Stimulated activated memory B cell treated with anti-CD40 and anti-IgM and Interleukin-4, amounts not matched to agents 10 μg/mL and 1 μg/mL and 100 μg/mL, for 72 hours (primary cell): ENCODE measurements at regions not wholly inside any gene's neighbourhood (a gene's known extent, or its start where the extent isn't known, plus 50 kb on each side); places are given as distances from the start of the nearest gene placed in this dataset.
"Not testable (repeated sequence)": the region's sequence is repeated elsewhere in the genome, so short reads cannot be mapped to it uniquely, and the experiment has no call there.

Experiments
- ATAC-seq: fragments of 150-1000 bp; cut with Tn5 transposase; 2 replicates; pipeline ENCODE4 v1.10.0; 2021
- H3K27ac Mint-ChIP-seq: one replicate; pipeline ENCODE4 v1.8.0; 2022; ENCODE audit warnings: mild to moderate bottlenecking, mixed read lengths
- H3K27me3 Mint-ChIP-seq: one replicate; pipeline ENCODE4 v1.8.0; 2022; ENCODE audit warnings: mixed read lengths
- H3K36me3 Mint-ChIP-seq: one replicate; pipeline ENCODE4 v1.8.0; 2022; ENCODE audit warnings: mixed read lengths
- H3K4me1 Mint-ChIP-seq: one replicate; pipeline ENCODE4 v1.8.0; 2022; ENCODE audit warnings: mixed read lengths
- H3K4me3 Mint-ChIP-seq: one replicate; pipeline ENCODE4 v1.8.0; 2022; ENCODE audit warnings: mild to moderate bottlenecking, moderate library complexity, mixed read lengths
- H3K9me3 Mint-ChIP-seq: one replicate; pipeline ENCODE4 v1.8.0; 2022; ENCODE audit warnings: mixed read lengths

DNA sequence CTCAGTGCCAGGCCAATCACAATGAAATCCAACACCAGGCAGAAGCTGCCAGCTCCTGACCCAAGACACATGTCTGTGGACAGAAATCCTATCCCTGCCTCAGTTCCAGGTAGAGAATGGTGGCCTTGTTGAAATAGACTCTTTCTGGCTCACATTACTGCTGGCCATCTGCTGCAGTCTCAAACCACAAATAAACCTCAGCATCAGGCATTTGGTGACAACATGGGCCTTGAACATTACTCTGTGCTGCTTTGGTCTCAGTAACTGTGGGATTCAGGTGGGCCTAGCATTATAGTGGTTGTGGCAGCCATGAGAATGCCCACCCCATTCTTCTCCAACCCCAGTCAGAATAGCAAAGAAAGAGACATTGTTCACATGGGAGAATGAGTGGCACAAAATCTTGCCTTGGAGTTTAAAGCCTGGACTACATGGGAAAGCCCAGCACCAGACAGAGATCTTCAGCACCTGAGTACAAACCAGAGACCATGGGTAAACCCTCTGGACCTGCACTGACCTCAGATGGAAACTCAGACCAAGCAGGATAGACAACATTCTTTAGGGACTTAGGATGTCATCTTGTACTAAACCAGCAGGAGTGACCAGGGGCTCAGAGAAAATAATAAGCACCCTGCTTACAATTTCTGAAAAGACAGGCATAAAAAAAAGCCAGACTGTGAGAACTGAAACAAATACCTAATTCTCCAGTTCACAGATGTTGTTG lies 50.4 kb upstream of the TRAM1L1 start:
- Mint-ChIP-seq H3K36me3 (no peaks in the 10 kb centered on the region), H3K27ac (no peak overlapping the region)
- ATAC-seq: no peak

DNA sequence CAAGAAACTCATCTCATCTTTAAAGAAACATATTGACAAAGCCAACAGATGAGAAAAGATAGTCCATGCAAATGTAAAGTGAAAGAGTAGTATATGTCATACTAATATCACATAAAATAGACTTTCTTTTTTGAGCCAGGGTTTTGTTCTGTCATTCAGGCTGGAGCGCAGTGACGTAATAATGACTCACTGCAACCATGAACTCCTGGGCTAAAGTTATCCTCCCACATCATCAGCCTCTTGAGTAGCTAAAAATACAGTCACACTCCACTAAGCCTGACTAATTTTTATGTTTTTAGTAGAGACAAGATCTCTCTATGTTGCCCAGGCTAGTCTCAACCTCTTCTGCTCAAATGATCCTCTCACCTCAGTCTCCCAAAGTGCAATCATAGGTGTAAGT lies 51.8 kb upstream of the TRAM1L1 start:
- Mint-ChIP-seq H3K9me3 (peaks cover 12% of the 10 kb centered on the region), H3K27me3 (no peaks in the 10 kb centered on the region), H3K27ac (no peak overlapping the region), H3K4me1 (no peaks in the 10 kb centered on the region), H3K36me3 (no peaks in the 10 kb centered on the region), H3K4me3 (no peak overlapping the region)
- ATAC-seq: no peak

More for the DNA sequence above, 50.4 kb upstream of the TRAM1L1 start:
- no peaks in the 10 kb centered on the region for H3K27me3 Mint-ChIP-seq
- H3K4me1 Mint-ChIP-seq: no peaks in the 10 kb centered on the region
- H3K9me3 Mint-ChIP-seq: peaks cover 12% of the 10 kb centered on the region
- no peak overlapping the region for H3K4me3 Mint-ChIP-seq

GRCh38 chr4:117138732-117139131 lies 53.4 kb upstream of the TRAM1L1 start:
- H3K4me3 Mint-ChIP-seq: not testable (repeated sequence)

DNA sequence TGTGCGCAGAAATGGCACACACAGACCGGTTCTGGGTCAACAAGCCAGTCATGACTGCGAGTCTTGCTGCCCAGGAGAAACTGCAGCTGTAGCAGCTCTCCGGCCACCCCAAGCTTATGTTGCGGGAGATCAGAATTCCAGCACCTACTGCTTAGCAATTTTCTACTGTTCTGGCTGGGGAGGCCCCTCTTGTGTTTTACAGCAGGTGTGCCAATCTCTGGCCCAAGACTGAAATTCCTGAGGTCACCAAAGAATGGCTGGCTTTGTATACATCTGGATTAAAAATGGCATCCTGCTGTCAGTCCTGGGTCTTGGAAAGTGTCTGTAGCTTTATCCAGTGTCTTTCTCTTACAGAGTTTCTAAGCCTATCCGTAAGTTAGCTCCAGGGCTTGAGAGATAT lies 68.9 kb upstream of the TRAM1L1 start:
- H3K4me1 Mint-ChIP-seq: no peaks in the 10 kb centered on the region
- H3K9me3 Mint-ChIP-seq: peaks cover under 1% of the 10 kb centered on the region
- H3K27me3 Mint-ChIP-seq: no peaks in the 10 kb centered on the region
- no peak for ATAC-seq
- H3K36me3 Mint-ChIP-seq: no peaks in the 10 kb centered on the region
- H3K4me3 Mint-ChIP-seq: no peak overlapping the region
- no peak overlapping the region for H3K27ac Mint-ChIP-seq

More at GRCh38 chr4:117138732-117139131, 53.4 kb upstream of the TRAM1L1 start:
- not testable (repeated sequence) for H3K4me1 Mint-ChIP-seq, ATAC-seq, H3K36me3 Mint-ChIP-seq, H3K27me3 Mint-ChIP-seq, H3K27ac Mint-ChIP-seq
- peaks cover 12% of the 10 kb centered on the region for H3K9me3 Mint-ChIP-seq

- Mint-ChIP-seq H3K9me3 (no peaks in the 10 kb centered on the region), H3K27me3 (no peaks in the 10 kb centered on the region), H3K4me3 (no peak overlapping the region), H3K4me1 (no peaks in the 10 kb centered on the region), H3K27ac (no peak overlapping the region), H3K36me3 (no peaks in the 10 kb centered on the region)
- no peak for ATAC-seq
Measured at GRCh38 chr4:117156806-117157205, 71.4 kb upstream of the TRAM1L1 start.

DNA sequence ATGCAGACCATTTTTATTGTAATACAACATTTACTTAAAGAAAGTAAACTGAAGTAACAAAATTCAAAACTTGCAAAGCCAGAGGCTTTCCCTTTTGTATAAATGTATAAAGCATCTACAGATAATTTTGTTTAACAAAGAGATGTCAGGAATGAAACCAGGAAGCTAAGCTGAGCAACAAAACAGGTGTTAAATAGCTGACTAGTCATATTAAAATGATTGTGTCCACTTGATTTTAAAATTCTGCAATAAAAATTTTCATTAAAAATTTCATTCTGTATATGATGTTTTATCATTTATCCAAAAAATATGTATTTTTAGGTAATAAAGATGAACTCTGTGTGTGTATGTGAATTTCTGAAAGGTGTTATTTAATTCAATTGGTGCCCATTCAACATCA lies 72.0 kb upstream of the TRAM1L1 start:
- no peaks in the 10 kb centered on the region for H3K27me3 Mint-ChIP-seq
- no peak for ATAC-seq
- H3K4me1 Mint-ChIP-seq: no peaks in the 10 kb centered on the region
- no peaks in the 10 kb centered on the region for H3K36me3 Mint-ChIP-seq
- H3K9me3 Mint-ChIP-seq: peaks cover 3% of the 10 kb centered on the region
- H3K4me3 Mint-ChIP-seq: no peak overlapping the region
- no peak overlapping the region for H3K27ac Mint-ChIP-seq

DNA sequence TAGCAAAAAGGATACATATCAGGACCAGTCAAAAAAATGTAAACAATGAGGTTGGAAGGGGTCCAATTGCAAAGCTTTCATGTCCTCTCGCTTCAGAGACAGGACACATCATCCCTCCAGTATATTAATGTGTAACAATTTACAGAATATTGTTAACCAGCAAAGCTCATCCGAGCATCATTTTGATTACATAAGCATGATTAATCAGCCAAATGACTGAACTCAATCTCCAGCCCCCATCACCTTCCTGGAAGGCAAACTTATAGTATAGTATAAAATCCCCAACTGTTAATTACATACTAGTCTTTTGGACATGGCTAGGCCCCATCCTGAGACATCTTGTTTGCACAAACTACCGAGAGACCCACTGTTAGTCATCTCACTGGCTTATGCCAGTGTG lies 77.6 kb upstream of the TRAM1L1 start:
- no peak for ATAC-seq
- no peaks in the 10 kb centered on the region for H3K36me3 Mint-ChIP-seq
- no peak overlapping the region for H3K4me3 Mint-ChIP-seq
- no peaks in the 10 kb centered on the region for H3K27me3 Mint-ChIP-seq
- no peak overlapping the region for H3K27ac Mint-ChIP-seq
- H3K4me1 Mint-ChIP-seq: no peaks in the 10 kb centered on the region
- H3K9me3 Mint-ChIP-seq: peaks cover 3% of the 10 kb centered on the region

DNA sequence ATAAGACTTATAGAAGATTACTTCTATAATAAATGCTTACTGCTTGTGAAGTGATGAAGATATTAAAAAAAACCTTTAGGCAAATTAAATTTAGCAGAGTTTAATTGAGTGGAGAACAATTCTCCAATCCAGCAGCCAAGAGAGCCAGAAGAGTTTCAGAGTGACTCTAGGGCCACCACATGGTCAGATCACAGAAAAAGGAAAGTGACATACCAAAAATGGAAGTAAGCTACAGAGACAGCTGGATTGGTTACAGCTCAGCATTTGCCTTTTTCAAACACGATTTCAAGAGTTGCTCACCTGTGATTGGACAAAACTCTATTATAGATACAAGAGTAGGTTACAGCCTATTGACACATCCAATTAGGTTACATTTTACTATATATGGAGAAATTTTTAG lies 79.0 kb upstream of the TRAM1L1 start:
- no peaks in the 10 kb centered on the region for H3K4me1 Mint-ChIP-seq
- no peak for ATAC-seq
- no peaks in the 10 kb centered on the region for H3K36me3 Mint-ChIP-seq
- no peak overlapping the region for H3K4me3 Mint-ChIP-seq
- H3K9me3 Mint-ChIP-seq: peaks cover 3% of the 10 kb centered on the region
- no peak overlapping the region for H3K27ac Mint-ChIP-seq
- H3K27me3 Mint-ChIP-seq: no peaks in the 10 kb centered on the region

DNA sequence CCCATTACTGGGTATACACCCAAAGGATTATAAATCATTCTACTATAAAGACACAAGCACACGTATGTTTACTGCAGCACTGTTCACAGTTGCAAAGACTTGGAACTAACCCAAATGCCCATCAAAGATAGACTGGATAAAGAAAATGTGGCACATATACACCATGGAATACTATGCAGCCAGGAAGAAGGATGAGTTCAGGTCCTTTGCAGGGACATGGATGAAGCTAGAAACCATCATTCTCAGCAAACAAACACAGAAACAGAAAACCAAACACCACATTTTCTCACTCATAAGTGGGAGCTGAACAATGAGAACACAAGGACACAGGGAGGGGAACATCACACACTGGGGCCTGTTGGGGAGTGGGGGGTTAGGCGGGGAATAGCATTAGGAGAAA lies 90.0 kb upstream of the TRAM1L1 start:
- not testable (repeated sequence) for H3K4me3 Mint-ChIP-seq, H3K36me3 Mint-ChIP-seq, H3K27ac Mint-ChIP-seq, ATAC-seq, H3K27me3 Mint-ChIP-seq, H3K4me1 Mint-ChIP-seq, H3K9me3 Mint-ChIP-seq

- Mint-ChIP-seq H3K4me3 (no peak overlapping the region), H3K4me1 (no peaks in the 10 kb centered on the region), H3K36me3 (no peaks in the 10 kb centered on the region), H3K27ac (no peak overlapping the region), H3K27me3 (no peaks in the 10 kb centered on the region), H3K9me3 (no peaks in the 10 kb centered on the region)
- no peak for ATAC-seq
Measured at GRCh38 chr4:117203231-117203630, 117.9 kb upstream of the TRAM1L1 start.

DNA sequence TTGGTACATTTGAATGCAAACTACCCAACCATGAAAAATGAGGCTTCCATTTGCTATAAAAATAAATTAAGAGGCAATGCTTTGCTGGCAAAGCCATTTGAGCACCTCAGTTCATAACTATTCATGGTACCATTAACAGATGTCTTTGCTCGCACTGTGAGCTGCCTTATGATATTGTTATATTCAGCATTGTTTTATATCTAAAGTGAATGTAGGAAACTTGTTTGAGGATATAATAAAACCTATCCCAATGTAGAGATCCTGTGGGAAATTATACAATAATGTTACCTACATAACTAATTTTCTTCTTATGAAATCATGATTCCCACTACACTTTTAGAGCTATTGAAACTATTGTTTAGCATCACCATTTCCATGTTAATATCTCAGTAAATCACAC lies 125.2 kb upstream of the TRAM1L1 start:
- no peak for ATAC-seq
- Mint-ChIP-seq H3K9me3 (peaks cover 4% of the 10 kb centered on the region), H3K36me3 (no peaks in the 10 kb centered on the region), H3K27me3 (no peaks in the 10 kb centered on the region), H3K4me1 (no peaks in the 10 kb centered on the region), H3K27ac (no peak overlapping the region), H3K4me3 (no peak overlapping the region)

DNA sequence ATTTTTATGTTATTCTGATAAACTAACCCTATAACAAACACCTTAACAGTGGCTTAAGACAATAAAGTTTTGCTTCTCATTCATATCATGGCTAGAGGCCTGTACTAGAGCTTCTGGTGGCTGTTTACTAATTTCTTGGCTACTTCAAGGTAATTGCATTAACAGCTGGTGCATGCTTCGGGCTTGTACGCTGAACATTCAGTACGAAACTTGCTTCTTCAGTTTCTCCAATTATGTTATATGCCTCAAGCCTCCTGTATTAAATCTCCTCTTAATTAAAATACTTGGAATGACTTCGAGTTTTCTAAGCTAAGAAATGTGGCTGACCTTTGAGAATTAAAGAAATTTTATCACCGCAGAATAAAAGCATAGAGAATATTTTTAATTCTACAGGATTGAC lies 138.9 kb upstream of the TRAM1L1 start:
- H3K27ac Mint-ChIP-seq: no peak overlapping the region
- no peaks in the 10 kb centered on the region for H3K27me3 Mint-ChIP-seq
- H3K36me3 Mint-ChIP-seq: no peaks in the 10 kb centered on the region
- H3K9me3 Mint-ChIP-seq: no peaks in the 10 kb centered on the region
- H3K4me3 Mint-ChIP-seq: no peak overlapping the region
- no peaks in the 10 kb centered on the region for H3K4me1 Mint-ChIP-seq
- no peak for ATAC-seq

DNA sequence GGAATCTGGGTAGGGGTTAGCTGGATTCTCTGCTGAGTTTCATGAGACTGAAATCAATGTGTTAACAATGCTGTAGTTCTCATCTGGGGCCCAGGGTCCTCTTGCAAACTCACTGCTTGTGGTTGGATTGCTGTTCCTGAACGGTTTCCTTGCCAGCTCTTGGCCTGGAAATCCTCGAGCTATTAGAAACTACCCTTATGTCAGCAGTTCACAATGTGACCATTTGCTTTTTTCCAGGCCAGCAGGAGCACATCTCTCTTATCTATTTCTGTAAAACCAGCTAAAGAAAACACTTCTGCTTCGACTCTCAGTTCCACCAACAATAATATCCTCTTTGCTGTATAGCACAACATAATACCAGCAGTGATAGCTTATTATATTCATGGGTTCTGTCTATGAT lies 140.1 kb upstream of the TRAM1L1 start:
- ATAC-seq: no peak
- no peaks in the 10 kb centered on the region for H3K4me1 Mint-ChIP-seq
- peaks cover under 1% of the 10 kb centered on the region for H3K9me3 Mint-ChIP-seq
- H3K27me3 Mint-ChIP-seq: no peaks in the 10 kb centered on the region
- no peaks in the 10 kb centered on the region for H3K36me3 Mint-ChIP-seq
- H3K27ac Mint-ChIP-seq: no peak overlapping the region
- H3K4me3 Mint-ChIP-seq: no peak overlapping the region

DNA sequence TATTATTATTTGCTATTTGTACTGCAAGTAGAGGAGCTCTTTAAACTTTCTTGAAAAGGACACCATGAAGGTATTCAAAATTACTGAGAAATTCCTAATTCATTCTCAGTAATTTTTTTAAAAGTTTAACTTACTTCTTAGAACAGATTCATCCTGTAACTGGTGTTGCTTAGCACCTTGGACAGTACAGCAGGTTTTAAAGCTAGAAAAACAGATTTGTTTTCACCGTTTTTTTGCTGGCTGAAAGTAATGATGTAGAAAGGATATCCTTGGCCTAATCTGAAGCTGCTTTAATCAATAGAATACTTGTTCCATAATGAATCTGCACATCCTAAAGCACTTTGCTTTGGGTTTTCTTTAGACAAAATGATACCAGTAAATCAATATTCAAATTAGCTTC lies 142.5 kb upstream of the TRAM1L1 start:
- Mint-ChIP-seq H3K4me1 (no peaks in the 10 kb centered on the region), H3K9me3 (peaks cover 3% of the 10 kb centered on the region), H3K36me3 (no peaks in the 10 kb centered on the region), H3K4me3 (no peak overlapping the region), H3K27me3 (no peaks in the 10 kb centered on the region), H3K27ac (no peak overlapping the region)
- no peak for ATAC-seq

GRCh38 chr4:117239434-117239833 lies 154.1 kb upstream of the TRAM1L1 start:
- Mint-ChIP-seq H3K4me1 (no peaks in the 10 kb centered on the region), H3K9me3 (peaks cover 7% of the 10 kb centered on the region), H3K4me3 (no peak overlapping the region), H3K36me3 (no peaks in the 10 kb centered on the region), H3K27me3 (no peaks in the 10 kb centered on the region), H3K27ac (no peak overlapping the region)
- ATAC-seq: peak; percentile 27

GRCh38 chr4:117249333-117249732 lies 164.0 kb upstream of the TRAM1L1 start:
- Mint-ChIP-seq H3K4me3 (no peak overlapping the region), H3K4me1 (no peaks in the 10 kb centered on the region), H3K27me3 (no peaks in the 10 kb centered on the region), H3K27ac (no peak overlapping the region), H3K36me3 (no peaks in the 10 kb centered on the region), H3K9me3 (peaks cover 14% of the 10 kb centered on the region)
- no peak for ATAC-seq

DNA sequence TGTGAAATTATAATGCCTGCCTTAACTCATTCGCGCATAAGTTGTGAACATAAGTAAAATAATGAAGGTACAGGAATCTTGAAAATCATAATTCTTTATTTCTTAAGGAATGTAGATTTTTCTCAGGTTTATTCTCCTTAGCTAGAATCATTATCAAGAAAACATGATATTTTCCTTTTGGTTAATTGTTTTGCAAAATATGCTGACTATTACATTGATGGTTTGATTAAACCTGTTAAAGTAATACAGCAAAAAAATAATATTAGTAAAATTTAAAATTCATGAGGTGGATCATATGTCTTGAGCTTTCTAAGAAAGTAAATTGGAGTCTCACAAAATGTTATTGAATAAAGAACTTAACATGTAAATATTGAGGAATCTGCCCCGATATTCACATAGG lies 178.7 kb upstream of the TRAM1L1 start:
- H3K9me3 Mint-ChIP-seq: peaks cover 10% of the 10 kb centered on the region
- H3K27ac Mint-ChIP-seq: no peak overlapping the region
- no peaks in the 10 kb centered on the region for H3K4me1 Mint-ChIP-seq
- H3K27me3 Mint-ChIP-seq: no peaks in the 10 kb centered on the region
- no peak overlapping the region for H3K4me3 Mint-ChIP-seq
- no peaks in the 10 kb centered on the region for H3K36me3 Mint-ChIP-seq
- no peak for ATAC-seq
